ENCODE measurements at regions not wholly inside any gene's neighbourhood (a gene's known extent, or its start where the extent isn't known, plus 50 kb on each side); places are given as distances from the start of the nearest gene placed in this dataset.

DNA sequence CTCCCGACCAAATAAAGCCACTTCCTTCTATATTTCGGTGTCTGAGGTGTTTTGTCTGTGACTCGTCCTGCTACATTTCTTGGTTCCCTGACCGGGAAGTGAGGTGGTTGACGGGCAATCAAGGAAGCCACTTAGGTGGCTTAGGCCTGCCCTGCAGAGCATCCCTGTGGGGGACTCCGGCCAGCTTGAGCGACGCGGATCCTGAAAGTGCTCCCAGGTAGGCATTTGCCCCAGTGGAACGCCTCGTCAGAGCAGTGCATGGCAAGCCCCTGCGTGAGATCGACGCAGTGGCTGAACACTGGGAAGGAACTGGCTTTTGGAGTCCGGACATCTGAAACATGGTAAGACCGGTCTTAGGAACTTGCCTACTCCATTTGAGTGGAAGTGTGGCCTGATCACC lies 157.2 kb upstream of the COX7C start:
- intact Hi-C loops (cut with micrococcal nuclease): no loop called here
- peaks cover 8% of the 10 kb centered on the region for H3K36me3 Mint-ChIP-seq
- no peak overlapping the region for H3K27ac Mint-ChIP-seq
- Histone ChIP-seq H3K9me3 (ENCODE audit: control insufficient read depth, insufficient read depth, low read length) (peaks cover 25% of the 10 kb centered on the region), H3K36me3 (ENCODE audit: control insufficient read depth, insufficient read depth, low read length) (no peaks in the 10 kb centered on the region), H3K27ac (ENCODE audit: low read length) (no peak overlapping the region), H3K4me1 (ENCODE audit: control insufficient read depth, insufficient read depth, low read length) (no peaks in the 10 kb centered on the region), H3K4me3 (ENCODE audit: low read length) (no peak overlapping the region), H3K27me3 (ENCODE audit: control insufficient read depth, insufficient read depth, low read length) (no peaks in the 10 kb centered on the region)
- ATAC-seq (no peak), DNase-seq (no peak)
- 93% methylated on average over 16 of the region's 16 CpGs for WGBS (ENCODE audit: insufficient coverage)
- H3K4me3 Mint-ChIP-seq: no peak overlapping the region
- no peaks in the 10 kb centered on the region for H3K27me3 Mint-ChIP-seq (ENCODE audit: low read depth in 2 of 2)
- no peaks in the 10 kb centered on the region for H3K4me1 Mint-ChIP-seq
- TF ChIP-seq, protein P1, sequence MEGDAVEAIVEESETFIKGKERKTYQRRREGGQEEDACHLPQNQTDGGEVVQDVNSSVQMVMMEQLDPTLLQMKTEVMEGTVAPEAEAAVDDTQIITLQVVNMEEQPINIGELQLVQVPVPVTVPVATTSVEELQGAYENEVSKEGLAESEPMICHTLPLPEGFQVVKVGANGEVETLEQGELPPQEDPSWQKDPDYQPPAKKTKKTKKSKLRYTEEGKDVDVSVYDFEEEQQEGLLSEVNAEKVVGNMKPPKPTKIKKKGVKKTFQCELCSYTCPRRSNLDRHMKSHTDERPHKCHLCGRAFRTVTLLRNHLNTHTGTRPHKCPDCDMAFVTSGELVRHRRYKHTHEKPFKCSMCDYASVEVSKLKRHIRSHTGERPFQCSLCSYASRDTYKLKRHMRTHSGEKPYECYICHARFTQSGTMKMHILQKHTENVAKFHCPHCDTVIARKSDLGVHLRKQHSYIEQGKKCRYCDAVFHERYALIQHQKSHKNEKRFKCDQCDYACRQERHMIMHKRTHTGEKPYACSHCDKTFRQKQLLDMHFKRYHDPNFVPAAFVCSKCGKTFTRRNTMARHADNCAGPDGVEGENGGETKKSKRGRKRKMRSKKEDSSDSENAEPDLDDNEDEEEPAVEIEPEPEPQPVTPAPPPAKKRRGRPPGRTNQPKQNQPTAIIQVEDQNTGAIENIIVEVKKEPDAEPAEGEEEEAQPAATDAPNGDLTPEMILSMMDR (IDR thresholded peaks at IDR 0.05): no peak
- peaks cover 4 to 12% of the 10 kb centered on the region in 2 donors for H3K9me3 Mint-ChIP-seq

DNA sequence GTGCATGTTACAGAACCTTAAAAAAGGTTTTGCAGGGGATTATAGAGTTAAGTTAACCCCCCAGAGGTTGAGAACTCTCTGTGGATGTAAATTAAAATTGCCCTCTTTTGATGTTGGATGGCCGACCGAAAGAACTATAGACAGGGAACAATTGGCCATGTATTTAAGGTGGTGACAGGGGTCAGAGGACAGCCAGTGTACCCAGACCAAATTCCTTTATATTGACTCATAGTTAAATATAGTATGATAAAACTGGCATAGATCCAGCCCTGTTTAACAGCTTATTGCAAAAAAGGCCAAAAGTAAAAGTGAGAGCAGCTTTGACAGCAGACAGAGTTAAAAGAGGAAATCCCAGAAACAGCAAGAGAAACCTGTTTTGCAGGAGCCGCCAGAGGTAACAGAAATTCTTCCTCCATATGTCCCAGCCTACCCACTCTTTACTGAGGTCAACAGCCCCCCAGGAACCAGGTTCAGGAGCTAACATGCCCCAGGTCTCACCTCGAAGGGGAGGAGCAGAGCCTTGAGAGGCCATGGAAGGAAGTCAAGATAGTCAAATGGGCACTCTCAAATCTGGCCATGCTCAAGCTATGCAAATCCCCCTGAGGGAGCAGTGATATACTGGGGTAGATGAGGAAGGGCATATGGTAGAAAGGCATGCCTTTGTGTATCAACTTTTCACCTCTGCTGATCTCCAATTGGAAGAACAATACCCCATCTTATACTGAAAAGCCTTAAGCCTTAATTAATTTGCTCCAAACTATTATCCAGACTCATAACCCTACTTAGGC lies 156.4 kb upstream of the COX7C start:
- Histone ChIP-seq H3K27me3 (ENCODE audit: control insufficient read depth, insufficient read depth, low read length) (no peaks in the 10 kb centered on the region), H3K9me3 (ENCODE audit: control insufficient read depth, insufficient read depth, low read length) (peaks cover 30% of the 10 kb centered on the region), H3K4me3 (ENCODE audit: low read length) (no peak overlapping the region), H3K36me3 (ENCODE audit: control insufficient read depth, insufficient read depth, low read length) (no peaks in the 10 kb centered on the region), H3K4me1 (ENCODE audit: control insufficient read depth, insufficient read depth, low read length) (no peaks in the 10 kb centered on the region), H3K27ac (ENCODE audit: low read length) (no peak overlapping the region)
- Mint-ChIP-seq H3K27me3 (ENCODE audit: low read depth in 2 of 2) (no peaks in the 10 kb centered on the region), H3K4me1 (no peaks in the 10 kb centered on the region), H3K4me3 (no peak overlapping the region), H3K36me3 (peaks cover 14% of the 10 kb centered on the region), H3K27ac (no peak overlapping the region), H3K9me3 (peaks cover 4 to 16% of the 10 kb centered on the region in 2 donors)
- TF ChIP-seq, protein P1 (IDR thresholded peaks at IDR 0.05): no peak
- ATAC-seq (no peak), DNase-seq (no peak)
- intact Hi-C loops (cut with micrococcal nuclease): no loop called here
- 62% methylated on average over 2 of the region's 4 CpGs for WGBS (ENCODE audit: insufficient coverage)

DNA sequence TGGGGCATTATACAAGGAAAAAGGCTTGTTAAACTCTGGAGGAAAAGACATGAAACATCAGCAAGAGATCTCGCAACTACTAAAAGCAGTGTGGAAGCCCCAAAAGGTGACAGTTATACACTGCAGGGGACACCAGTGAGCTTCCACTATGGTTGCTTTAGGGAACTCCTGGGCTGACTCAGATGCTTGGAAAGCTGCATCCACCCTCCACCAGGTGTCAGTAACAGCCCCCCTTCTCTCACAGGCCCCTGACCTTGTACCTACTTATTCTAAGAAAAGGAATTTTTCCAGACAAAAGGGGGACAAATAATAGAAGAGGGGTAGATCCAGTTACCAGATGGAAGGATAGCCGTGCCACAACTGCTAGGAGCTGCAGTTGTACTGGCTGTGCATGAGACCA lies 154.4 kb upstream of the COX7C start:
- intact Hi-C loops (cut with micrococcal nuclease): no loop called here
- no peaks in the 10 kb centered on the region for H3K27me3 ChIP-seq (ENCODE audit: control insufficient read depth, insufficient read depth, low read length)
- Mint-ChIP-seq H3K4me1 (no peaks in the 10 kb centered on the region), H3K4me3 (no peak overlapping the region), H3K27me3 (ENCODE audit: low read depth in 2 of 2) (no peaks in the 10 kb centered on the region), H3K36me3 (peaks cover 14% of the 10 kb centered on the region), H3K9me3 (peaks cover 4 to 16% of the 10 kb centered on the region in 2 donors), H3K27ac (no peak overlapping the region)
- TF ChIP-seq, protein P1 (IDR thresholded peaks at IDR 0.05): no peak
- H3K36me3 ChIP-seq (ENCODE audit: control insufficient read depth, insufficient read depth, low read length): no peaks in the 10 kb centered on the region
- DNase-seq (no peak), ATAC-seq (no peak)
- H3K9me3 ChIP-seq (ENCODE audit: control insufficient read depth, insufficient read depth, low read length): peaks cover 30% of the 10 kb centered on the region
- WGBS (ENCODE audit: insufficient coverage): 62% methylated on average over 2 of the region's 2 CpGs
- H3K27ac ChIP-seq (ENCODE audit: low read length): no peak overlapping the region
- no peak overlapping the region for H3K4me3 ChIP-seq (ENCODE audit: low read length)
- H3K4me1 ChIP-seq (ENCODE audit: control insufficient read depth, insufficient read depth, low read length): no peaks in the 10 kb centered on the region

All from natural killer cell (primary cell).